Stimulated activated CD8-positive, alpha-beta memory T cell treated with anti-CD3 and anti-CD28 coated beads, Interleukin-12 subunit alpha, Interleukin-12 subunit beta, amount 100 ng/mL, for 24 hours (primary cell): ENCODE measurements at regions not wholly inside any gene's neighbourhood (a gene's known extent, or its start where the extent isn't known, plus 50 kb on each side); places are given as distances from the start of the nearest gene placed in this dataset.

Experiments used
- DNase-seq: peaks from one replicate; pipeline ENCODE4 v3.0.0-alpha.2; 2020; ENCODE audit errors: extremely low read depth

- DNase-seq = no peak
These were observed 1045.4 kb upstream of the EEF2KMT start for GRCh38 chr16:6143020-6143419.

GRCh38 chr16:6133009-6133557 is 1035.5 kb upstream of the EEF2KMT start:
- no peak for DNase-seq

- no peak for DNase-seq
These were observed 1034.5 kb upstream of the EEF2KMT start for GRCh38 chr16:6132121-6132520.

- DNase-seq = no peak
These were observed 1034.0 kb upstream of the EEF2KMT start for GRCh38 chr16:6131526-6132050.

GRCh38 chr16:6125483-6126259 is 1028.1 kb upstream of the EEF2KMT start:
- DNase-seq = no peak

GRCh38 chr16:6124136-6124535 is 1026.5 kb upstream of the EEF2KMT start:
- no peak for DNase-seq

GRCh38 chr16:6122401-6122800 is 1024.8 kb upstream of the EEF2KMT start:
- no peak for DNase-seq

GRCh38 chr16:6114691-6115090 is 1017.1 kb upstream of the EEF2KMT start:
- no peak for DNase-seq

- DNase-seq = no peak
These were observed 1016.2 kb upstream of the EEF2KMT start for GRCh38 chr16:6113749-6114148.

GRCh38 chr16:6112700-6113099 is 1015.1 kb upstream of the EEF2KMT start:
- DNase-seq = no peak

- no peak for DNase-seq
These were observed 1013.8 kb upstream of the EEF2KMT start for GRCh38 chr16:6111390-6111789.

GRCh38 chr16:6110346-6110745 is 1012.8 kb upstream of the EEF2KMT start:
- no peak for DNase-seq

- DNase-seq = no peak
These were observed 1008.5 kb upstream of the EEF2KMT start for GRCh38 chr16:6106061-6106460.

- no peak for DNase-seq
These were observed 1007.5 kb upstream of the EEF2KMT start for GRCh38 chr16:6105115-6105514.

GRCh38 chr16:6104428-6104827 is 1006.8 kb upstream of the EEF2KMT start:
- no peak for DNase-seq

GRCh38 chr16:6103561-6103960 is 1006.0 kb upstream of the EEF2KMT start:
- no peak for DNase-seq

GRCh38 chr16:6099102-6099501 is 1001.5 kb upstream of the EEF2KMT start:
- DNase-seq = no peak

GRCh38 chr16:6096931-6097670 is 999.5 kb upstream of the EEF2KMT start:
- DNase-seq = no peak

- DNase-seq = no peak
These were observed 997.8 kb upstream of the EEF2KMT start for GRCh38 chr16:6095414-6095813.

GRCh38 chr16:6091021-6091420 is 993.4 kb upstream of the EEF2KMT start:
- no peak for DNase-seq

GRCh38 chr16:6081320-6081976 is 983.9 kb upstream of the EEF2KMT start:
- DNase-seq = no peak

GRCh38 chr16:6076631-6077030 is 979.0 kb upstream of the EEF2KMT start:
- DNase-seq = no peak
